ENCODE measurements at regions not wholly inside any gene's neighbourhood (a gene's known extent, or its start where the extent isn't known, plus 50 kb on each side); places are given as distances from the start of the nearest gene placed in this dataset.
"Not testable (repeated sequence)": the region's sequence is repeated elsewhere in the genome, so short reads cannot be mapped to it uniquely, and the experiment has no call there.

DNA sequence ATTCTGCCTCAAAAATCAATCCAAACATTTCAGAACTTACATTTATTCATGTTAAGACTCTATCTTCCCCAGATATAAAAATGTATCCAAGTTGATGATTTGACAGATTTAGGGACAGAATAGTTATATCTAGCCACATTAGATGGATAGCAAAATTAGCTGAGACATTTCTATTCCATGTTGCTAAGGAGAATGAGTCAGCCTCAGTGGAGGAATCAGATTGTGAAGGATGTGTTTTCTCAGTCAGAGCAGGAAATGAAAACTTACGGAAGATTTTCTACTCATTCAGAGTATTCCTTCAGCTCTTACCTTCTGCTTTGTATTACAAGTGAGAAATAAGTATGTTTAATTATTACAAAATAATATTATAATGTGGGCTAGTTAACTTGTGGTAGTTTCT, 556.3 kb upstream of the ANO3 start:
- DNase-seq, result no peak

DNA sequence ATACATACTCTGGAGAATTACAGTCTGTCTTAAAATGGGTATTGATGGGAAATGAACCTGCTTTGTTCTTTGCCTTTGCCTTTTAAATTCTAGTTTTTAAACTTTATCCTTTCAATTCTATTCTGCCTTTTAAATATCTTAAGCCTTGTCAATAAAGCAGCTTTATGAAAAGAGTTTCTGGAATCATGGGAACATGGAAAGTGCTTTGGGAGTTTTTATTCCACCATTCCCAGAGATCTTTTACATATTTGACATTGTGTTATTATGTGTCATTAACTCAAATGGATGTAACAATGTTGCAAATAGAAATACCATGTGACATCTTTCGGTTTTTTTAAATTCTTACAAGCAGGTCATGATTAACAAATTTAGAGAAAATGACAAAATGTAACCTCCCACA, 555.7 kb upstream of the ANO3 start:
- no peak for DNase-seq

DNA sequence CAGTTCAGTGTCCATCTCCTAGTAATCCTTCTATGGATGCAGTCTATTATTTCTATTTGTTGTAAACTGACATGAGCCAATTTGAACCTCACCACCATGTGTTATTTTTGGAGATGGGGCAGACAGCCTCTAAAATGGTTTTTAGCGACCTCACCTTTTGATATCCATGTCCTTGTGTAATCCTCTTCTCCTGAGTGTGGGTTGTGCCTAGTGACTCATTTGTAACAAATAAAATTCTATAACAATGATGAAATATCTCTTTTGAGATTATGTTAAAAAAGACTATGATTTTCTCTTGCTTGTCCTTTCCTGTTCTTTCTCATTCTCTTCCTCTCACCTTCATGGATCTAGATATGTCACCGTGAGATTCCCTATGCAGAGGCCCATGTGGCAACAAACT, 554.6 kb upstream of the ANO3 start:
- no peak for DNase-seq

DNA sequence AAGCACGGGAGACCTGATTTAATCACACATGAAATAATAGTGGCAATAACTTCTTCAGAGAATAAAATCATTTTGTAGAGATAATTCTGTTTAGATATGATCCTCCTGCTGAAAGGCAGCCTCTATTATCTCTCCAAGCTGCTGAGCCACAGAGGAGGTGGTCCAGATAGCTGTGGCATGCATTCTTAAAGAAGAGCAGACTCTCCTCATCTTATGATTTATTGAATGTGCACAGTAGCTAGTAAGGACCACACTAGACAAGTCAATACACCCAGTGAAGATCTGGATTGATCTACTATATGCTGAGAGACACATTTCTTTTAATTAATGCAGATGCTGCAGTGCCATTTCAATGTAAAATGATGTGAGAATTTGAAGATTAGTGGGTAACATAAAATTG, 552.9 kb upstream of the ANO3 start:
- no peak for DNase-seq

DNA sequence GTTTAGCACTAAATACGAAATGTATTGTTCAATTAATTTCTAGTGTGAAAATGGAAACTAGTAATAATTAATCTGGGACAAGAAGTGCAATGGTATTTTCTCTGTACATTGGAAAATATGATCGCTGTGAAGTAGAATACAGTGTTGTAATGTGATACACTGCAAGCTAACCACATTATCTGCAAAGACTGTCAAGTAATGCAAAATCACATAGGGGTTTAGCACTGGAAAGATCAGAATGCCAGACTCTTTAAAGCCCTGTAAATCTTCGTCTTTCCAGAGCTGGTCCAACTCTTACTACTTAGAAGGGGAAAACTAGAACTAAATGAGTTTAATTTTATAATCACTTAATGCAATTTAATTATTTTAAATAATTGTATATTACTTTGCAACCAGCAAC, 544.5 kb upstream of the ANO3 start:
- DNase-seq, result no peak

DNA sequence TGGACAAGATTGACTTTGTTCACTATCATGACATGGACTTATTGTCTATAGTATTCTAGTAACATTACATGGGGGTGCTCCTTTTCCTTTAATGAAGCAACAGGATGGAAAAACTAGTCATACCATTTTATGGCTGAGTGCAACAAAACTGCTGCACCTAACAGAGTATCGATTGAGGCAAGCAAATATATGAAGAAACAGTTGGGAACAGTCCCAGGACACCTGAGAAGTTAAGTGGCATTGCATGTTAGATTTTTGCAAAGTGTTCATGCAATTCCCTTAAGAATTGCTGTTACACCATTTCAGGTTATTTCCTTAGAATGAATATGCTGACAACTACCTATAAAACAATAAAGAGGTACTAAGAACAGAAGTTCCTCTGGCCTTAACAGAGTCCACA, 541.5 kb upstream of the ANO3 start:
- DNase-seq, result no peak

DNA sequence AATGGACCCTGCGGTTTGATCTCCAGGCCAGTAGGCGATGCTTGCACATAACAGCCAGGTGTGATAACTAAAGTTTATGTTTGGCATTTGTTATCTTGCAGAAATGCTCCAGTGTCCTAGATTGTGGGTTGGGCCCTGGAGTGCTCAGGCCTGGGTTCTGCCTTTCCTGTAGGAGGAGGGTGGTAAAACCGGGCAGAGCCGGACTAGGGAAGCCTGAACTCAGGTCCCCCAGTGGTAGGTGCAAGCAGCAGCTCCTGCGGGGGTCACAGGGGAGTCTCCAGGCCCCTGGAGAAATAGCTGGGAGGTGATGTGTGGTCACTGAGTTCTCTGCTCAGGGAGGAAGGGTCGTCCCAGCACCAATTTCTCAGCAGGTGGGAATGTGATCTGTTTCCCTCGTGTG, 538.3 kb upstream of the ANO3 start:
- DNase-seq, result no peak

DNA sequence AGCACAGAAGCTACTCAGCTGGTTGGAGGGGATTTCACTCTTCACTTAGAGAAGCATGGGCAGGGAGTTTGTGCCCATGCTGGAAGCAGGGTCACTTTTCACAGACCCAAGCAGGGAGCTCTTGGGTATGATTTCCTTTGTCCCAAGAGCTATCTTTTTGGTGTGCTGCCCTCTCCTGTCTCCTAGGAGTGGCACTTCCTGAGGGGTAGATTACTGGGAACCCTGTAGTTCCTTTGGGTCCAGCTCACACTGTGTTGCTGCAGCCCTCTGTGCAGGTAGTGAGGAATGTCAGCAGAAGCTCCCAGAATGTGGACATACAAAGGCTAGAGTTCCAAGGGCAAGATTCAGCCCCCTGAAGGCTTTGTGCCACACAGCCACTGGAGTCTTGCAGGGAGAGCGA, 537.1 kb upstream of the ANO3 start:
- DNase-seq, result no peak

DNA sequence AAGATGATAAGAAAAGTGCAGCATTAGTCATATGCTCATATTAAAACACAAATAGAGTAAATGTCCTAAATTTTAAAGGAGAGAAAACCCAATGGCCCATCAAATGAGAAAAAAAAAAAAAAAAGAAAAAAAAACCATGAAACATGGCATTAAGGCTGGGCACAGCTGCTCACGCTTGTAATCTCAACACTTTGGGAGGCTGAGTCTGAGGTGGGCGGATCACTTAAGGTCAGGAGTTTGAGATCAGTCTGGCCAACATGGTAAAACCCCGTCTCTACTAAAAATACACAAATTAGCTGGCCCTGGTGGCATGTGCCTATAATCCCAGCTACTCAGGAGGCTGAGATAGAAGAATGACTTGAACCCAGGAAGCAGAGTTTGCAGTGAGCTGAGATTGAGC, 515.5 kb upstream of the ANO3 start:
- no peak for DNase-seq

DNA sequence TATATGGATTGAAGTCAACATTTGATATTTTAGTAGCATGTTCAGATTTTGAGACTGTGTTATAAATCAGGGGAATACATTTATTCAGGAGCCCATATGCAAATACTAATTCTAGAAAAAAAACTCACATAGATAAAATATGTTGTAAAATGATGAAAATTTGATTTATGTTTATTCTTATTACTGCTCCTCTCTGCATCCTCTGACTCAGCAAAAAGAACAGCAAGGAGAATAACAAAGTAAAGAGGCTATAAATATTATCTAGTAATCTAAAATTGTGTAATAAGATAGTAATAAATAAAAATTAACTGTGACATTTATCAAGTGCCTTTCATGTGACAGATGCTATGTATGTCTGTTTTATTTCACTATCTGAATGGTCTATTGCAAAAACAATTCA, 507.2 kb upstream of the ANO3 start:
- DNase-seq, result no peak

DNA sequence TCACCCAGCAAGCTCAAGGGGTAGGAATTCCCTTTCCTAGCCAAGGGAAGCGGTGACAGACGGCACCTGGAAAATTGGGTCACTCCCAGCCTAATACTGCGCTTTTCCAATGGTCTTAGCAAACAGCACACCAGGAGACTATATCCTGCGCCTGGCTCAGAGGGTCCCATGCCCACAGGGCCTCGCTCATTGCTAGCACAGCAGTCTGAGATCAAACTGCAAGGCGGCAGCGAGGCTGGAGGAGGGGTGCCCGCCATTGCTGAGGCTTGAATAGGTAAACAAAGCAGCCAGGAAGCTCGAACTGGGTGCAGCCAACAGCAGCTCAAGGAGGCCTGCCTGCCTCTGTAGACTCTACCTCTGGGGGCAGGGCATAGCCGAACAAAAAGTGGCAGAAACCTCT, 500.4 kb upstream of the ANO3 start:
- not testable (repeated sequence) for DNase-seq

DNA sequence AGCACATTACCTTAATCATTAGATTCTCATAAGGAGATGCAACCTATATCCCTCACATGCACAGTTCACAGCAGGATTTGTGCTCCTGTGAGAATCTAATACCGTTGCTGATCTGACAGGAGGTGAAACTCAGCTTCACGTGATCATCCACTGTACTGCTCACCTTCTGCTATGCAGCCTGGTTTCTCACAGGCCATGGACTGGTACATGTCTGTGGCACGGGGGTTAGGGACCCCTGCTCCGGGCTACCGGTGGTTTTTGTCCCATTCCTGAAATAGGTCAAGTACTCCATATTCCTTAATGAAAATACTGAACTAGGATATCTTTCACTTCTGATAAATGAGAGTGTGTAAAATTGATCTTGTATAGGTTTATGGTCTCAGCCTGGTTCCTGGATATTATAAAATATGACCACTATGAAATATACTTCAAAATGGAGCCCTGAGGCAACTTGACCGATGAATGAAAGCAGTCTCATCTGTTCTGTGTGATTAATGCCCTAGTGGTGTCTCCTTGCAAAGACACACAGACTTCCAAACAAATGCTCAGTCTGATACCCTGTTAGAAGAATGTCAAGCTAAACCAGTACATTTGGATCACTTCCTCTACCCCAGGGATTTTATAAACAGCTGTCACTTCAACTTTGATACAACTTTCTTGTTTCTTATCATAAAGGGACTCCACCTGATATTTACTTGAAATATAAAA, 492.9 kb upstream of the ANO3 start:
- DNase-seq, result no peak

DNA sequence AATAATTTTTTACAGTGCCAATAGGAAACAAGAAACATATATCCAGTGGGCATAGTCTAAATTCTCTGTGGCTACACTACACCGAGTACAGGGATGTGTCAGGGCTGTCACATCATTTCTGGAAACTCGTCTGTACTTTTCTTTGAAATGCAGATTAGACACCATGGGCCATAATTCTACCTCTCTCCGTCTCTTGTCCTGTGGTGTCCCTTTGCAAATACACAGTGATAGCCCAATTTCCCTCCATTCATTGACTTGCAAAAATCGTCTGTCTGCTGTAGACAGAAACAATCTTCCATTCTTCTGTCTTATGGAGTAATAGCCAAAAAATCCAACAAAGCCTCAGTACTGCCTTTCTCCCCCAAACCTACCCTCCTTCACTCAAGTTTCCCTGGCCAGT, 487.1 kb upstream of the ANO3 start:
- no peak for DNase-seq

DNA sequence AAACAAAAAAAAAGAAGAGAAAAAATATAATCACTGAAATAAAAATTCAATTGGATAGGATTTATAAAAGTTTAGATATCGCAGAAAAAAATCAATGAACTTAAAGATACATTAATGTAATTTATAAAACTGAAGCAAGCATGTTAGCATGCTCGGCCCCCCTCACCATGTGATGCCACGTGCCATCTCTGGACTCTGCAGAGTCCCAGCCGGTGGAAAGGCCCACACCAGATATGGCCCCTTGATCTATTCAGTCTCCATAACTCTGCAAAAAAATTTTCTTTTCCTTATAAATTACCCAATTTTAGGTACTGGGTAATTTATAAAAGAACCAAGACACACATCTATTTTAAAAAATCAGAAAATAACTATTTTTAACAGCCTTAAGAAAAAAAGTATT, 476.0 kb upstream of the ANO3 start:
- DNase-seq, result no peak

DNA sequence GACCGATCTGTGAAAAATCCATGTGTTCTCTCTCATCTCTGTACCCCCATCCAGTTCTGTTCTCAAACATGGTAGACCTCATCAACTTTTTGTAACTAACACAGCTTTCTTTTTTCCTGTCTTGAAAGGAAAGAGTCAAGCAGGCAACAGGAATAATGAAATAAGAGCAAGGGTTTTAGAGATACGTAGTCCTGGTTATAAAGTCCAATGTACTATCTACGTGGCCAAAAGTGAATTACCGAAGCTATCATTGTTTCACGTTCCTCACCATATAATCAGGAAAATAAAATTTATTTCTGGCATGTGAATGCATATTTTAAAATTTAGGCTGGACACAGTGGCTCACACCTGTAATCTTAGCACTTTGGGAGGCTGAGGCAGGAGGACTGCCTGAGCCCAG, 472.2 kb upstream of the ANO3 start:
- DNase-seq, result no peak

DNA sequence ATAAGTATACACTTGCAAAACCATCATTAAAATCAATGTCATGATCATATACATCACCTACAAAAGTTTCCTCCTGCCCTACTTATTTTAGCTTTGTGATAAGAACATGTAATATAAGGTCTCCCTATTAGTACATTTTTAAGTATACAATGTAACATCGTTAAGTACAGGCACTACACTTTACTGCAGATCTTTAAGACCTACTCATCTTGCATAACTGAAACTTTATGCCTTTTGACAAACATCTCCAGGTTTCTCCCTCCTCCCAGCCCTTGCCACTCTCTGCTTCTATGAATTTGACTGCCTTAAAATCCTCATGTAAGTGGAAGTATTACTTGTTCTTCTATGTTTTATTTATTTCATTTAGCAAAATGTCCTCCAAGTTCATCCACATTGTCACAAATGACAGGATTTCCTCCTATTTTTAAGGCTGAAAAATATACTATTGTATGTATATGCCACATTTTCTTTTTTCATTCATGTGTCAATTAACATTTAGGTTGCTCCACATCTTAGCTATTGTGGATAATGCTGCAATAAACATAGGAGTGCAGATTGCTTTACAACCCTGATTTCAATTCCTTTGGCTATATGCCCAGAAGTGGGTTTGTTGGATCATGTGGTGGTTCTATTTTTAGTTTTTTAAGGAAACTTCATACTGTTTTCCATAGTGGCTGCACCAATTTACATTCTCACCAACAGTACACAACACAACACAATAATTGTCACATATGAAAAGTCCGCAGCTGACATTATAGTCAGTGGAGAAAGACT, 471.1 kb upstream of the ANO3 start:
- no peak for DNase-seq

DNA sequence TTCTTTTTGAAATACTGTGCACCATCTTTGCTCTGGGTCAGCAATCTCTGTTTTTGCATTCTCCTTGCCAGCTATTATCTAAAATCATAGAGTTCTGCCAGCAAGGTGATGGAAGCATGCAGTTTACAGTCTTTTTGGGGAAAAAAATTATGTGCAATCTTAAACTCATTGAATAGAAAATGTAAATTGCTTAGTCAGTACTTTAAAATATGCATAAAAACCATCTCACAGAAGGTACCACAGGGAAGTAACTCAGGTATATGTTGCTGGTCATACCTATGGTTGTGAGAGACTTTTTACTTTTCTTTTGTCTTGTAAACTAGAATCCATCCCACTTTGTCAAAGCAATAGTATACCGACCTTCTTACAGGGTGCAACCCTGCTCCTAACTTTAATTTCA, 469.8 kb upstream of the ANO3 start:
- no peak for DNase-seq

DNA sequence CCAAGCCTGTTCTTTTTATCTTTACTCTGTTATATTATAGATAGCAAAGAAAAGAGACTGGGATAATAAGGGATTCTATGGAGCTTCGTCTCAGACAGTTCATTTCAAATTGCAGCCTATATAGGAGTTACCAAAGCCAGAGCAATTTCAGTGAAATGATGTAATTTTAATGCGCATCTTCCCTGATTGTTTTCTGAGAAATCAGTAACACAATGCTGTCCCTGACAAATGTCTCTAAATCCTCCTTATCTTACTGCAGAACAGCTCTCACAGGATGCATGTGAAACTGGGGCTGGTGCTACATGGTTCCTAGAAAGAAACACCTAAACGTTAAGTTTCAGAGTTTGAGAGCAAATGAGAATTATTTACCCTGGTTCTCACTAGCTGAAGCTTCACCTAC, 467.9 kb upstream of the ANO3 start:
- no peak for DNase-seq

DNA sequence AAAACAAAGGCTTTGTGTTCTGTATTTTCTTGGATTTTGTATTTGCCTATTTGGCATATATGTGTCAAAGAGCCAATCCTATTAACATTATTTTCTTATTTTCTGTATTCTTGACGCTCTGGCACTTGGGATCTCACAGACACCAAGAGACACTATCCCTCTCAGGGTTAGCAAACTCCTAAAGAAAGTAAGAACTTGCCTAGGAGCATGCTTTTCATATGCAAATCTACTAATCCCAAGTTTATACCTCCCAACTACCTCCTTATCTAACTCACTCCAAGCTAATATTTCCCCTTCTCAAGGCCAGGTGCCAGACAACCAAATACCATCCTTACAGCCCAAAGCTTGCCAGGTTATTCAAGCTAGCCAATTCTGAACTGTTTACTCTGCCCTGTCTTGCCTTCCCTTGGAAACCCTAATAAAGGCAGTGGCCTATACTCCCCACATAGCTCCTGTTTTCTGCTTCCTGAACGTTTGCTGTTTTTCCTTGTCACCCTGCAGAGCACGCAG, 455.4 kb upstream of the ANO3 start:
- no peak for DNase-seq

DNA sequence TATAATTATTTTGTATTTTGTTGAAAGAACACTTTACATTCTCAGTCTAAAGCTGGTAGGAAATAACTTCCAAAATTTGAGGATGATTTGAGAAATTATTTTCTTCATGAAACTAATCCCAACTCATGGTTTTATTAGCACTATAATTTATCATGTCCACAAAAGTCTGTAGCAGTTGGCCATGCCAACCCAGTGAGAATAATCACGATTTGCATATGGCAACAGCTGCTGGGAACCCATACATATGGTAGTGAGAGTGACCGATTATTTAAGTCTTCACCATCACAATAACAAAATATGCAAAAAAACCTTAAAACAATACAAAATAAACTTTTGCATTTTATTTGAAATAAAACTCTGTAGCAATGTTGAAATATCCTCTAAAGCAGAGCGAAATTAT, 445.9 kb upstream of the ANO3 start:
- no peak for DNase-seq

DNA sequence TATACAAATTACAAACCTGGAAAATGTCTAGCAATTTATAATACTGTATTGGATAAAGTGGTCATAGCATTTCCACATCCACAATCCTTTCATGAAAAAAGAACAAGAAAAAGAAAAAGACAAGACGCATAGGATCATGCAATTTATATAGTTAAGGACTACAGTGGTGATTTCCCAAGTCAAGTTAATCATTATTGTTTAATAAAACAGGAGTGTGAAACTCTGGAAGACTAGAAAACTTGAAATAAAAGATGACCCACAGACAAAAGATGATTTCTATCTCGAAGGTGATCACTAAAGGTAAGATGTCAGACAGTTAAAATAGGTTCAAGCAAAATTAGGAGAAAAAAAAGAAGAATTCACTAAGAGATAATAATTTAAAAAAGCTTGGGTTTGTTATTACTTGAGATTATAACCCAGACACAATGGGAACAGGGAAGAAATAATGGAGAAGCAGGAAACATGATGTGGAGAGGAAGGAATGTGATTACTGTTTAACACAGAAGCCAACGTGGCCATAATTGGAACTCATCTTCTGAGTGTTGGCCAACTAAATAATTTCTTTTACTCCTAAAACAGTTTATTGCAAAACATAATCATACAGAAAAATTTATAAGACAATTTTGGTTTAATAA, 441.2 kb upstream of the ANO3 start:
- no peak for DNase-seq

DNA sequence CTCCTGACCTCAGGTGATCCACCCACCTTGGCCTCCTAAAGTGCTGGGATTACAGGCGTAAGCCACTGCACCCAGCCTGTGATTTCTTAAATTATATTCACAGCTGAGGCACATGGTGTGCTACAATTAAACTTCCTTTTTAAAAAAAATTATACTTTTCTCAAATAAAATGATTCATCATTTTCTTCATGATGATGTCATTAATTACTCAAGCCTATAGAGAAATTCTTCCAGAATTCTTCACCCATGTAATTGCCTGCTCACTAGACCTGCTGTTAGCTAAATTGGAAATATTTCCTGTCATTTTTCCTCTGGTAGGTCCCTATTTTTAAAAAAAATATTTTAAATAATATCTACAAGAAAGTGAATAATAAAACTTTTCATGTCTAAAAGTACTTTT, 440.0 kb upstream of the ANO3 start:
- DNase-seq, result no peak

DNA sequence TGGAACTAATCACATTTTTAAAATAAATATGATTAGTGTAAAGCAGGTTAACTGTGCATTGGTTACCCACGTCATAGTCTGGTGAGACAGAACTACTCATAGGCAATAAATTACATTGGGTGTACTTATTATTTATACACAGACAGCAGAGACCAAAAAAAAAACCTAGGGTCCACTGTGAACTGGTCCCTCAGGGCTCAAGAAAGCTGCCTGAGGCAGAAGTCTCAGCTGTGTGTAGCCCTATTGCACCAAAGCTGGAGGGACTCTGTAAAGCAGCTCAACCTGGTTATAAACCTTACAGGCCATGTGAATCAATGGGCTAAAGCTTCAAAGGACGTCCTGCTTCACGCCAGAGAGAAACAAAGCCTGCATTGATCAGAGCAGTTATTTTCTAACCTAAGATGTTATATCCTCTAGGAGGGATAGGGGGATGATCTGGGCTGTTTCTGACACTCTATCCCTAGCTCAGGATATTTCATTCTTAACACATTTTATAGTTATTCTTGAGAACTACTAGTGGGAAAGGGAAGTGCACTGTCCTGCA, 432.2 kb upstream of the ANO3 start:
- DNase-seq, result no peak

DNA sequence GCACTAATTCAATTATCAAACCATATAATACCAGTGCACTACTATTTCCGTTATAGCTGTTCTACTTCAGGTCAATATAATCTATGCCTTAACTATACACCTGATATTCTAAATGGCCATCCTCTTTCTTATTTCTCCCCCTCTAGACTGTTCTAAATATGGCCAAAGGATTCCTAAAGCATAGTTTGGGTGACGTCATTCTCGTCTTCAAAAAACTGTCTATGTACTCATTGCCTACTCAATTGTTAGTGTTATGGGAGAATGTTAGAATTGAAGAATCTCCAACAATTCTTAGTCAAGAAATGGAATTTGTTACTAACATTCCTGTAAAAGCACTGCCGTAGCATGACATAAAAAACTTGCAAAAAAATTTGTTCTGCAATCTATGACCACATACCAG, 431.1 kb upstream of the ANO3 start:
- DNase-seq, result no peak
